ENCODE measurements at regions not wholly inside any gene's neighbourhood (a gene's known extent, or its start where the extent isn't known, plus 50 kb on each side); places are given as distances from the start of the nearest gene placed in this dataset.

DNA sequence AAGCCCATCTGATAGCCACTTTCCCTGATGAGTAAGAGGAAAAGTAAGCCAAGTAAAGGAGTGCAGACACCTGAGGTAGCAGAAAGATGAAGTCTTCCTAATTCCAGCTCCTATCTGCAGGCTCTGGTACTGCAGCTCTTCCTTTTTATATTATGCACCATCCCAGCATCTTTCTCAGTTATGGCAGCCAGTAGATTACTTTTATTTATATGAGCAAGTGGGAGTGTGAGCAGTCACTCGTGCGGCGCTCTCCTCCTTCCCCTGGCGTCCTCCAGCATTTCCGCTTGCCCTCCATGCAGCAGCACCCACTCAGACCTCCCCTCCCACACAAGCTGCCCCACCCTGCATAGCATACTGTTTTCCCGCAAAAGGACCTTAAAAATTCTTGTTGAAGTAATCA is 465.9 kb upstream of the DPPA4 start:
- TF ChIP-seq, protein P1, sequence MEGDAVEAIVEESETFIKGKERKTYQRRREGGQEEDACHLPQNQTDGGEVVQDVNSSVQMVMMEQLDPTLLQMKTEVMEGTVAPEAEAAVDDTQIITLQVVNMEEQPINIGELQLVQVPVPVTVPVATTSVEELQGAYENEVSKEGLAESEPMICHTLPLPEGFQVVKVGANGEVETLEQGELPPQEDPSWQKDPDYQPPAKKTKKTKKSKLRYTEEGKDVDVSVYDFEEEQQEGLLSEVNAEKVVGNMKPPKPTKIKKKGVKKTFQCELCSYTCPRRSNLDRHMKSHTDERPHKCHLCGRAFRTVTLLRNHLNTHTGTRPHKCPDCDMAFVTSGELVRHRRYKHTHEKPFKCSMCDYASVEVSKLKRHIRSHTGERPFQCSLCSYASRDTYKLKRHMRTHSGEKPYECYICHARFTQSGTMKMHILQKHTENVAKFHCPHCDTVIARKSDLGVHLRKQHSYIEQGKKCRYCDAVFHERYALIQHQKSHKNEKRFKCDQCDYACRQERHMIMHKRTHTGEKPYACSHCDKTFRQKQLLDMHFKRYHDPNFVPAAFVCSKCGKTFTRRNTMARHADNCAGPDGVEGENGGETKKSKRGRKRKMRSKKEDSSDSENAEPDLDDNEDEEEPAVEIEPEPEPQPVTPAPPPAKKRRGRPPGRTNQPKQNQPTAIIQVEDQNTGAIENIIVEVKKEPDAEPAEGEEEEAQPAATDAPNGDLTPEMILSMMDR (conservative IDR thresholded peaks at IDR 0.05), result peak; percentile 61
- Mint-ChIP-seq H3K4me1 (ENCODE audit: unreplicated experiment) (no peaks in the 10 kb centered on the region), H3K36me3 (no peaks in the 10 kb centered on the region), H3K27ac (no peak overlapping the region), H3K4me3 (no peak overlapping the region), H3K9me3 (no peaks in the 10 kb centered on the region), H3K27me3 (no peaks in the 10 kb centered on the region)
- no peak for DNase-seq (ENCODE audit: extremely low spot score, unreplicated experiment)

DNA sequence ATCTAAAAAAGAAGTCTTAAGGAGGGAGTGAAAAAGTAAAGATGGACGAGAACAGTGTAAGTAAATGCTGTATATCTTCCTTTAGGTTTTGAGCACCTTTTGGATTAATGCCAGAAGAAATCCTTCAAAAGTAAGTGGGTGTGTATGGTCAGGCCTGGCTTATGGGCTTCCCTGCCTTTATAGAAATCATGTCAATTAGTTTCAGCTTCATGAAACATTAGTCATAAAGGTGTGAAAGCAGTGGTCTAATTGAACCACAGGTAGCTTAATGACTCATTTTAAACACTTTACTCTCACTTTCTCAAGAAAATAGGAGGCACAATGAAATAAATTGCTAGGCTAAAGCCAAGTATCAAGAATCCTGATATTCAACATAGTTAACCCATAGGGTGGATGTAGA is 467.4 kb upstream of the DPPA4 start:
- no peaks in the 10 kb centered on the region for H3K27me3 Mint-ChIP-seq
- TF ChIP-seq, protein P1 (conservative IDR thresholded peaks at IDR 0.05), result no peak
- H3K4me3 Mint-ChIP-seq, result no peak overlapping the region
- H3K9me3 Mint-ChIP-seq, result no peaks in the 10 kb centered on the region
- no peaks in the 10 kb centered on the region for H3K36me3 Mint-ChIP-seq
- H3K27ac Mint-ChIP-seq, result no peak overlapping the region
- DNase-seq (ENCODE audit: extremely low spot score, unreplicated experiment), result no peak
- no peaks in the 10 kb centered on the region for H3K4me1 Mint-ChIP-seq (ENCODE audit: unreplicated experiment)

DNA sequence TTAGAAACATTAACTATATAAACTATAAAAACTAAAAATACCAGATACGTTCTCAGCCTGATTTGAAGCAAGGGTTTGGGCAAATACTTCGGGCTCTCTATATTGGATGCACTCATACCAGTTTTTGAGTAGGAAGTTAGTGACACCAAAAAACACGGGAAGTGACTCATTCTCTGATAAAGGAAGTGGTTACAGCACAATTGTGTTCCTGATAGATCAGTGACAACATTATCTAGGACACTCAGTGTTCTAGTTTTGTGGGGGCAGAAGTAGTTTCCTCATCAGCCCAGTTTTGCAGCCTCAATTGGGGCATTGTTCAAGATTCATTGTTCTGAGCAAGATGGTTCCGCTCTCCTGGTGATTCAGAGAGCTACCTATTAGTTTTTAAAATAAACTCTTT is 469.6 kb upstream of the DPPA4 start:
- TF ChIP-seq, protein P1 (conservative IDR thresholded peaks at IDR 0.05), result no peak
- Mint-ChIP-seq H3K36me3 (no peaks in the 10 kb centered on the region), H3K4me3 (no peak overlapping the region), H3K27me3 (no peaks in the 10 kb centered on the region), H3K4me1 (ENCODE audit: unreplicated experiment) (no peaks in the 10 kb centered on the region), H3K27ac (no peak overlapping the region), H3K9me3 (no peaks in the 10 kb centered on the region)
- DNase-seq (ENCODE audit: extremely low spot score, unreplicated experiment), result no peak

DNA sequence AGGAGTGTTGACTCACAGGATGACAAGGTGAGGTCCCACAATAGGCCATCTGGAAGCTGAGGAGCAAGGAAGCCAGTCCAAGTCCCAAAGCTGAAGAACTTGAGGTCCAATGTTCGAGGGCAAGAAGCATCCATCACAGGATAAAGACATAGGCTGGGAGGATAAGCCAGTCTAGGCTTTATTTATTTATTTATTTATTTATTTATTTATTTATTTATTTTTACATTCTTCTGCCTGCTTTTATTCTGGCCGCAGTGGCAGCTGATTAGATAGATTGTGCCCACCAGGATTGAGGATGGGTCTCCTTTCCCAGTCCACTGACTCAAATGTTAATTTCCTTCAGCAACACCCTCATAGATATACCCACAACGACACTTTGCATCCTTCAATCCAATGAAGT is 472.2 kb upstream of the DPPA4 start:
- TF ChIP-seq, protein P1 (conservative IDR thresholded peaks at IDR 0.05), result no peak
- Mint-ChIP-seq H3K27ac (no peak overlapping the region), H3K27me3 (no peaks in the 10 kb centered on the region), H3K36me3 (no peaks in the 10 kb centered on the region), H3K4me1 (ENCODE audit: unreplicated experiment) (no peaks in the 10 kb centered on the region), H3K9me3 (no peaks in the 10 kb centered on the region), H3K4me3 (no peak overlapping the region)
- no peak for DNase-seq (ENCODE audit: extremely low spot score, unreplicated experiment)

DNA sequence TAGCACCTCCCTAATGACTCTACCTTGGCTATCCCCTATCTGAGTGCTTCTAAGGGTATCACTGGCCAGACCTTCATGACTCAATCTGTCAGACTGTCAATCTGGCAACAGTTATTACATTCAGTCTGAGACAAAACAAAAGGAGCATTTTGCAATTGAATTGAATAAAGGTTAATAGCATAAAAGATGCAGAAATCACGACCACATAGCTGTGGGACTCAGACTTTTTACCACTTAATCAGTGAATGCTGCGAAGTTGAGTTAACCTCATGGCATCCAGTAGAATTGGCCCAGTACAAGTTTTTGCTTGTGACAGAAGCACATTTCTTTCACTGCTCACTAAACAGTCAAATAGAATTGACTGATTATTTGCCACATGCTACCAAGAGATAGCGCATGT is 480.7 kb upstream of the DPPA4 start:
- Mint-ChIP-seq H3K4me1 (ENCODE audit: unreplicated experiment) (no peaks in the 10 kb centered on the region), H3K4me3 (no peak overlapping the region), H3K36me3 (no peaks in the 10 kb centered on the region), H3K27me3 (no peaks in the 10 kb centered on the region), H3K9me3 (no peaks in the 10 kb centered on the region), H3K27ac (no peak overlapping the region)
- TF ChIP-seq, protein P1 (conservative IDR thresholded peaks at IDR 0.05), result no peak
- DNase-seq (ENCODE audit: extremely low spot score, unreplicated experiment), result no peak

DNA sequence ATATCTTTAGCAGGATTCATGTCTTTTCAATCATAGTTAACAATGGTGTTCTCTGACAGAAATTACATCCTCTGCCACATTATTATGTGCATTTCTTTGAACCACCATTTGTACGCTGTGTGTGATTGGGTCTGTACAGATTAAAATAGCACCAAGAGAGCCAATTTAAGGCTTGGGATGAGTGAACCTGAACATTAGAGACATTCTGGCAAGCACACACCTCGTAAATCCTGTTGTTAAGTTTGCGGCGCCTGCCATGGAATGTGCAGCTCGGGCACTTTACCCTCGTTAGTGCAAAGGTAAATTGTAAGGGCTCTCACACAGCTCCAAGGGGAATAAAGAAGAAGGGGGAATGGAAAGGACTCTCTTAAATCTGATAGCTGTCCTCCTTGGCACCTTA is 482.4 kb upstream of the DPPA4 start:
- no peak overlapping the region for H3K4me3 Mint-ChIP-seq
- H3K4me1 Mint-ChIP-seq (ENCODE audit: unreplicated experiment), result no peaks in the 10 kb centered on the region
- no peaks in the 10 kb centered on the region for H3K36me3 Mint-ChIP-seq
- H3K27ac Mint-ChIP-seq, result no peak overlapping the region
- TF ChIP-seq, protein P1 (conservative IDR thresholded peaks at IDR 0.05), result no peak
- H3K9me3 Mint-ChIP-seq, result no peaks in the 10 kb centered on the region
- no peak for DNase-seq (ENCODE audit: extremely low spot score, unreplicated experiment)
- no peaks in the 10 kb centered on the region for H3K27me3 Mint-ChIP-seq
